ENCODE measurements at regions not wholly inside any gene's neighbourhood (a gene's known extent, or its start where the extent isn't known, plus 50 kb on each side); places are given as distances from the start of the nearest gene placed in this dataset.
"Not testable (repeated sequence)": the region's sequence is repeated elsewhere in the genome, so short reads cannot be mapped to it uniquely, and the experiment has no call there.

- no peaks in the 10 kb centered on the region for H3K36me3 Mint-ChIP-seq (ENCODE audit: low read depth)
- no peak for DNase-seq
- no peak overlapping the region for H3K27ac Mint-ChIP-seq
- H3K27me3 Mint-ChIP-seq = no peaks in the 10 kb centered on the region
- H3K4me3 Mint-ChIP-seq = no peak overlapping the region
- no peaks in the 10 kb centered on the region for H3K4me1 Mint-ChIP-seq
- intact Hi-C loops (cut with micrococcal nuclease) = no loop called here
- no peaks in the 10 kb centered on the region for H3K9me3 Mint-ChIP-seq
Measured at GRCh38 chr3:106936337-106936736, 440.9 kb upstream of the CCDC54 start.

GRCh38 chr3:106942051-106942450 lies 435.2 kb upstream of the CCDC54 start:
- no peaks in the 10 kb centered on the region for H3K27me3 Mint-ChIP-seq
- H3K36me3 Mint-ChIP-seq (ENCODE audit: low read depth) = no peaks in the 10 kb centered on the region
- no peak overlapping the region for H3K4me3 Mint-ChIP-seq
- no peaks in the 10 kb centered on the region for H3K9me3 Mint-ChIP-seq
- no peaks in the 10 kb centered on the region for H3K4me1 Mint-ChIP-seq
- intact Hi-C loops (cut with micrococcal nuclease) = no loop called here
- no peak for DNase-seq
- no peak overlapping the region for H3K27ac Mint-ChIP-seq

GRCh38 chr3:106943071-106943470 lies 434.2 kb upstream of the CCDC54 start:
- Mint-ChIP-seq H3K27me3 (no peaks in the 10 kb centered on the region), H3K27ac (no peak overlapping the region)
- intact Hi-C loops (cut with micrococcal nuclease) = no loop called here

GRCh38 chr3:106945435-106945834 lies 431.8 kb upstream of the CCDC54 start:
- H3K27ac Mint-ChIP-seq = no peak overlapping the region
- H3K9me3 Mint-ChIP-seq = no peaks in the 10 kb centered on the region
- no peaks in the 10 kb centered on the region for H3K36me3 Mint-ChIP-seq (ENCODE audit: low read depth)
- no peak for DNase-seq
- no peaks in the 10 kb centered on the region for H3K27me3 Mint-ChIP-seq
- no peak overlapping the region for H3K4me3 Mint-ChIP-seq
- no peaks in the 10 kb centered on the region for H3K4me1 Mint-ChIP-seq
- intact Hi-C loops (cut with micrococcal nuclease) = no loop called here

More at GRCh38 chr3:106943071-106943470, 434.2 kb upstream of the CCDC54 start:
- no peak overlapping the region for H3K4me3 Mint-ChIP-seq
- no peaks in the 10 kb centered on the region for H3K4me1 Mint-ChIP-seq
- no peaks in the 10 kb centered on the region for H3K9me3 Mint-ChIP-seq
- H3K36me3 Mint-ChIP-seq (ENCODE audit: low read depth) = no peaks in the 10 kb centered on the region
- no peak for DNase-seq

GRCh38 chr3:106946866-106947265 lies 430.4 kb upstream of the CCDC54 start:
- no peak for DNase-seq
- Mint-ChIP-seq H3K27me3 (no peaks in the 10 kb centered on the region), H3K27ac (no peak overlapping the region), H3K4me3 (no peak overlapping the region), H3K9me3 (no peaks in the 10 kb centered on the region), H3K4me1 (no peaks in the 10 kb centered on the region), H3K36me3 (ENCODE audit: low read depth) (no peaks in the 10 kb centered on the region)
- intact Hi-C loops (cut with micrococcal nuclease) = no loop called here

GRCh38 chr3:106957029-106957428 lies 420.2 kb upstream of the CCDC54 start:
- no peaks in the 10 kb centered on the region for H3K36me3 Mint-ChIP-seq (ENCODE audit: low read depth)
- H3K27ac Mint-ChIP-seq = no peak overlapping the region
- no peak overlapping the region for H3K4me3 Mint-ChIP-seq
- intact Hi-C loops (cut with micrococcal nuclease) = no loop called here
- no peaks in the 10 kb centered on the region for H3K9me3 Mint-ChIP-seq
- no peaks in the 10 kb centered on the region for H3K27me3 Mint-ChIP-seq
- no peaks in the 10 kb centered on the region for H3K4me1 Mint-ChIP-seq
- DNase-seq = no peak

GRCh38 chr3:106962993-106963392 lies 414.2 kb upstream of the CCDC54 start:
- Mint-ChIP-seq H3K9me3 (no peaks in the 10 kb centered on the region), H3K27ac (no peak overlapping the region), H3K4me1 (no peaks in the 10 kb centered on the region), H3K36me3 (ENCODE audit: low read depth) (no peaks in the 10 kb centered on the region), H3K4me3 (no peak overlapping the region), H3K27me3 (no peaks in the 10 kb centered on the region)
- intact Hi-C loops (cut with micrococcal nuclease) = no loop called here
- no peak for DNase-seq

- intact Hi-C loops (cut with micrococcal nuclease) = no loop called here
- Mint-ChIP-seq H3K36me3 (ENCODE audit: low read depth) (no peaks in the 10 kb centered on the region), H3K27ac (no peak overlapping the region), H3K27me3 (no peaks in the 10 kb centered on the region), H3K4me1 (no peaks in the 10 kb centered on the region), H3K4me3 (no peak overlapping the region), H3K9me3 (no peaks in the 10 kb centered on the region)
- DNase-seq = no peak
Measured at GRCh38 chr3:106963442-106963841, 413.8 kb upstream of the CCDC54 start.

GRCh38 chr3:106965307-106965706 lies 411.9 kb upstream of the CCDC54 start:
- no peak overlapping the region for H3K27ac Mint-ChIP-seq
- H3K4me3 Mint-ChIP-seq = no peak overlapping the region
- DNase-seq = no peak
- H3K36me3 Mint-ChIP-seq (ENCODE audit: low read depth) = no peaks in the 10 kb centered on the region
- H3K9me3 Mint-ChIP-seq = no peaks in the 10 kb centered on the region
- H3K27me3 Mint-ChIP-seq = no peaks in the 10 kb centered on the region
- H3K4me1 Mint-ChIP-seq = no peaks in the 10 kb centered on the region
- intact Hi-C loops (cut with micrococcal nuclease) = no loop called here

GRCh38 chr3:106969596-106969995 lies 407.6 kb upstream of the CCDC54 start:
- H3K9me3 Mint-ChIP-seq = no peaks in the 10 kb centered on the region
- DNase-seq = no peak
- H3K27me3 Mint-ChIP-seq = no peaks in the 10 kb centered on the region
- H3K4me3 Mint-ChIP-seq = no peak overlapping the region
- no peak overlapping the region for H3K27ac Mint-ChIP-seq
- no peaks in the 10 kb centered on the region for H3K36me3 Mint-ChIP-seq (ENCODE audit: low read depth)
- H3K4me1 Mint-ChIP-seq = no peaks in the 10 kb centered on the region
- intact Hi-C loops (cut with micrococcal nuclease) = no loop called here

GRCh38 chr3:106981392-106981791 lies 395.8 kb upstream of the CCDC54 start:
- Mint-ChIP-seq H3K4me3 (no peak overlapping the region), H3K27me3 (no peaks in the 10 kb centered on the region), H3K9me3 (no peaks in the 10 kb centered on the region), H3K4me1 (no peaks in the 10 kb centered on the region), H3K27ac (no peak overlapping the region), H3K36me3 (ENCODE audit: low read depth) (no peaks in the 10 kb centered on the region)
- no peak for DNase-seq
- intact Hi-C loops (cut with micrococcal nuclease) = no loop called here

GRCh38 chr3:106985721-106986120 lies 391.5 kb upstream of the CCDC54 start:
- intact Hi-C loops (cut with micrococcal nuclease) = no loop called here
- no peak overlapping the region for H3K4me3 Mint-ChIP-seq
- H3K27ac Mint-ChIP-seq = no peak overlapping the region
- no peaks in the 10 kb centered on the region for H3K4me1 Mint-ChIP-seq
- no peak for DNase-seq
- H3K27me3 Mint-ChIP-seq = no peaks in the 10 kb centered on the region
- H3K9me3 Mint-ChIP-seq = peaks cover 4% of the 10 kb centered on the region
- H3K36me3 Mint-ChIP-seq (ENCODE audit: low read depth) = no peaks in the 10 kb centered on the region

- H3K27ac Mint-ChIP-seq; H3K36me3 Mint-ChIP-seq (ENCODE audit: low read depth); H3K4me1 Mint-ChIP-seq; H3K9me3 Mint-ChIP-seq; H3K27me3 Mint-ChIP-seq; intact Hi-C loops (cut with micrococcal nuclease): not testable (repeated sequence)
- peak; percentile 63 for DNase-seq
- H3K4me3 Mint-ChIP-seq = peak overlapping the region; percentile 12
Measured at GRCh38 chr3:106998841-106999682, 378.2 kb upstream of the CCDC54 start.

GRCh38 chr3:107001635-107002034 lies 375.6 kb upstream of the CCDC54 start:
- DNase-seq = no peak
- H3K9me3 Mint-ChIP-seq = no peaks in the 10 kb centered on the region
- no peaks in the 10 kb centered on the region for H3K4me1 Mint-ChIP-seq
- intact Hi-C loops (cut with micrococcal nuclease) = no loop called here
- H3K36me3 Mint-ChIP-seq (ENCODE audit: low read depth) = no peaks in the 10 kb centered on the region
- no peak overlapping the region for H3K27ac Mint-ChIP-seq
- no peak overlapping the region for H3K4me3 Mint-ChIP-seq
- H3K27me3 Mint-ChIP-seq = no peaks in the 10 kb centered on the region

- H3K4me1 Mint-ChIP-seq; H3K27ac Mint-ChIP-seq; H3K4me3 Mint-ChIP-seq; H3K9me3 Mint-ChIP-seq; H3K27me3 Mint-ChIP-seq; DNase-seq; H3K36me3 Mint-ChIP-seq (ENCODE audit: low read depth); intact Hi-C loops (cut with micrococcal nuclease): not testable (repeated sequence)
Measured at GRCh38 chr3:107005352-107005751, 371.9 kb upstream of the CCDC54 start.
